ENCODE measurements at regions not wholly inside any gene's neighbourhood (a gene's known extent, or its start where the extent isn't known, plus 50 kb on each side); places are given as distances from the start of the nearest gene placed in this dataset.

DNA sequence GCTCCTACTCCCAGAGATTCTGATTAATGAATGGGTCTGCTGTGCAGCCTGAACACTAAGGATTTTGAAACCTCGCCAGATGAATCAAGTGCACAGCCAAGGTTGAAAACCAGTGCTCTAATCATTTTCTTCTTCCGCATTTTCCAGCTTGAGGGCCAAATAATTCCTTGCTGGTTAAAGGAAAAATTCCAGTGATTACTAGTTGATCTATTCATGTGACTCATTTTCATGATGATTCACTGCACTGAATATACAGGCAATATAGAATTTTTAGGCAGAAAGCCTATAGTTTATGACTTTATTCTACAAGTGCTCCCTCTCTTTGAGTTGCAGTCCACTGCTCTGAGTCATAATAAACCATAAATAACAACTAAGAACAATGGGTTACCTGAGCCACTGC, 80.6 kb upstream of the PROKR2 start:
- no peak for TF ChIP-seq CTCF (optimal IDR thresholded peaks at IDR 0.05 in 1 of 3, IDR thresholded peaks at IDR 0.05 in 1 of 3, conservative IDR thresholded peaks at IDR 0.05 in 1 of 3; ENCODE audit: extremely low read depth in 1 of 3, insufficient read depth in 2 of 3, low read length in 3 of 3)
- TF ChIP-seq EZH2 (IDR thresholded peaks at IDR 0.05; ENCODE audit: low read length): no peak

Data from keratinocyte (primary cell).